ENCODE measurements at regions not wholly inside any gene's neighbourhood (a gene's known extent, or its start where the extent isn't known, plus 50 kb on each side); places are given as distances from the start of the nearest gene placed in this dataset.

DNA sequence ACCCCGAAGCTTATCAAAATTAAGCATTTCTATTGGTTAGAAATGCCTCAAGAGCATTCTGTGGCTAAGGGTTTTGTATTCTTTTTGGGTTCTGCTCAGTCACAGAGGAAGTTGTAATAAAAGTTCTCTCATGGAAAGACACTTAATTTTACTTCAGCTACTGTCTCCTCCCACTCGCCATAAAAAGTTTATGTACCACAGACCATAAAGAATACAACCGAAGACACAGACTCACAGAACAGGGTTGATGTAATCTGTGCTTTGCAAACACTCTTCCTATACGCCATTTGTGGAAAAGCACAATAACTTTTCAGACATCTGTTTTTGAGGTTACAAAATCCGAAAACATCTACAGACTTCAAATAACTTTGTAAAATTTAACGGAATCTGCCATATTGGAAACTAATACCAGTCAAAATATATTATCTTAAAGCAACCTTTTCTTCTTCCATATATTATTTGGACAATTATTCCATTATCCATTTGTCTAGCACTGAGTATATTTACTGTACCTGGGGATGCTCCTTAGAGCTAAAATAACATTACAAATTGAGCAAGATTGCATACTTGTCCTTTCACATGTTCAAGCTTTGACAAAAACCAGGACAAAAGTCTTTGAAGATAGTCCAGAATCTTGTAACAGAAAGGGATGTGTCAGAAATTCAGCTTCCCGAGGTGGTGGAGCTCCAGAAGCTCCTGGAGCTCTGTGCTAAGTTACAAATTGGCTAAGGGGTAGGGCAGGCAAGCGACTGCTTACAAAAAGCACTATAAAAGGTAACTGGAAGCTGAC is 219.0 kb upstream of the MEOX2 start:
- TF ChIP-seq, protein P1, sequence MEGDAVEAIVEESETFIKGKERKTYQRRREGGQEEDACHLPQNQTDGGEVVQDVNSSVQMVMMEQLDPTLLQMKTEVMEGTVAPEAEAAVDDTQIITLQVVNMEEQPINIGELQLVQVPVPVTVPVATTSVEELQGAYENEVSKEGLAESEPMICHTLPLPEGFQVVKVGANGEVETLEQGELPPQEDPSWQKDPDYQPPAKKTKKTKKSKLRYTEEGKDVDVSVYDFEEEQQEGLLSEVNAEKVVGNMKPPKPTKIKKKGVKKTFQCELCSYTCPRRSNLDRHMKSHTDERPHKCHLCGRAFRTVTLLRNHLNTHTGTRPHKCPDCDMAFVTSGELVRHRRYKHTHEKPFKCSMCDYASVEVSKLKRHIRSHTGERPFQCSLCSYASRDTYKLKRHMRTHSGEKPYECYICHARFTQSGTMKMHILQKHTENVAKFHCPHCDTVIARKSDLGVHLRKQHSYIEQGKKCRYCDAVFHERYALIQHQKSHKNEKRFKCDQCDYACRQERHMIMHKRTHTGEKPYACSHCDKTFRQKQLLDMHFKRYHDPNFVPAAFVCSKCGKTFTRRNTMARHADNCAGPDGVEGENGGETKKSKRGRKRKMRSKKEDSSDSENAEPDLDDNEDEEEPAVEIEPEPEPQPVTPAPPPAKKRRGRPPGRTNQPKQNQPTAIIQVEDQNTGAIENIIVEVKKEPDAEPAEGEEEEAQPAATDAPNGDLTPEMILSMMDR (IDR thresholded peaks at IDR 0.05), result no peak
- no peak for TF ChIP-seq POLR2A (IDR thresholded peaks at IDR 0.05)
